Fibroblast of villous mesenchyme (primary cell): ENCODE measurements at regions not wholly inside any gene's neighbourhood (a gene's known extent, or its start where the extent isn't known, plus 50 kb on each side); places are given as distances from the start of the nearest gene placed in this dataset.
A peak's percentile ranks its signal among the peaks of the same experiment; 100 is the strongest.

Experiments used
- DNase-seq: peaks from one replicate; pipeline ENCODE4 v3.0.0-alpha.2; 2010; ENCODE audit warnings: low read depth
- H3K4me3 ChIP-seq: 2 replicates; pipeline ENCODE4 v1.5.1; 2011; ENCODE audit warnings: low read depth, mild to moderate bottlenecking, low read length
- CTCF ChIP-seq: IDR thresholded peaks from 2 replicates; pipeline ENCODE4 v1.5.1; 2012; ENCODE audit warnings: low read depth, mild to moderate bottlenecking, low read length; ENCODE audit not compliant: insufficient read depth

GRCh38 chr1:60213253-60213652 lies 139.7 kb upstream of the C1orf87 start:
- H3K4me3 ChIP-seq, result no peak overlapping the region
- no peak for TF ChIP-seq CTCF
- DNase-seq, result no peak

DNA sequence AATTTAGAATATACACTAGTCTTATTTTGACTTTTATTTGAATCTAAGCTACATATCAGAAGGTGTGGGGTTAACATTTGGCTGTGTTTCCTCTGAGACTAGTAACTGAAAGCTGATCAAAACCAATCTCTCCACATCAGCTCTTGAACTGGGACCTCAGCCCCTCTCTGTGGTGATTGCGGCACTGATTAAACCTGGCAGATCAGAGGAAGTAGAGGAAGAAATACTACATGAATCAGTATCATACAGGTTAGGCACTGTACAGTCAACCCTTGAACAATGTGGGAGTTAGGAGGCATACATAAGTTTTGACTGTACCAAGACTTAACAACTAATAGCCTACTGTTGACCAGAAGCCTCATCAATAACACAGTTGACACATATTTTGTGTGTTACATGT lies 122.5 kb upstream of the C1orf87 start:
- DNase-seq, result no peak
- no peak overlapping the region for H3K4me3 ChIP-seq
- no peak for TF ChIP-seq CTCF

- no peak for TF ChIP-seq CTCF
- H3K4me3 ChIP-seq, result no peak overlapping the region
- DNase-seq, result no peak
Observed at GRCh38 chr1:60185684-60186083, 112.1 kb upstream of the C1orf87 start.

DNA sequence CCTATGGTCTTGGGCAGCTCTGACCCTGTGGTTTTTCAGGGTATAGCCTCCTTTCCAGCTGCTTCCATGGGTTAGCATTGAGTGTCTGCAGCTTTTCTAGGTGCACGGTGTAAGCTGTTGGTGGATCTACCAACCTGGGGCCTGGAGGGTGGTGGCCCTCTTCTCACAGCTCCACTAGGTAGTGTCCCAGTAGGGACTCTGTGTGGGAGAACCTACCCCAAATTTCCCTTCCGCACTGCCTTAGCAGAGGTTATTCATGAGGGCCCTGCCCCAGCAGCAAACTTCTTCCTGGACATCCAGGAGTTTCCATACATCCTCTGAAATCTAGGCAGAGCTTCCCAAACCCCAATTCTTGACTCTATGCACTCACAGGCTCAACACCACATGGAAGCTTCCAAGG lies 111.0 kb upstream of the C1orf87 start:
- H3K4me3 ChIP-seq, result no peak overlapping the region
- no peak for TF ChIP-seq CTCF
- DNase-seq, result no peak

DNA sequence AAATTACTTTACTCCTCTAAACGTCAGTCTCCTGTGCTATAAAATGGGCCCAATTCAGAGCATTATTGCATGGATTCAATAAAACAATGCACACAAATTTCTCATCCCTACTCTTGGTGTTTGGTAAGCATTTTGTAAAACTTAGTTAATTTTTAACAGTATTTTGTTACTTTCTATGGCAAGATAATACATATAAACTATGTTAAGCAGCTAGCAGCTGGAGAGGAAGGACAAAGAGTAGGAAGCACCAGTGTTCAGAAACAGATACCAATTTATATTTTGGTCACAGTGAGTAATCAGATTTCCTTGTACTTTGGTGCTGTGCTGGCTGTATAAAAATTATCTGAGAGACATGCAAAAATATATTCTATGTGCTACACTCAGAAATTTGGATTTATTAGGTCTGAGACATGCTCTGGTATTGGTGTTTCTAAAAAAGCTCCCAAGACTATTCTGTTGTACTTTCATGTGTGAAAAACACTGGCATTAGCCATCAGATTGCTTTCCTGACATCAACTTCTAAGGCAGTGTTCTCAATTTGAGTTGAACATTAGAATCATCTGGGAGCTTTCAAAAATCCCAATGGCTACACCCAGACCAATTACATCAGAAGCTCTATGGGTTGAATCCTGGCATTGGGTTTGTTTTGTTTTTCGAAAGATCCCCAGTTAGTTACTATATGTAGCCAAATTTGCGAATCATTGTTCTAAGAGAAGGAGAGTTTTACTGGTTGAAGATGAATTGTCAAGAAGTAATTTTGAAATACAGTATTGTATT lies 100.3 kb upstream of the C1orf87 start:
- TF ChIP-seq CTCF, result no peak
- H3K4me3 ChIP-seq, result no peak overlapping the region
- DNase-seq, result no peak

DNA sequence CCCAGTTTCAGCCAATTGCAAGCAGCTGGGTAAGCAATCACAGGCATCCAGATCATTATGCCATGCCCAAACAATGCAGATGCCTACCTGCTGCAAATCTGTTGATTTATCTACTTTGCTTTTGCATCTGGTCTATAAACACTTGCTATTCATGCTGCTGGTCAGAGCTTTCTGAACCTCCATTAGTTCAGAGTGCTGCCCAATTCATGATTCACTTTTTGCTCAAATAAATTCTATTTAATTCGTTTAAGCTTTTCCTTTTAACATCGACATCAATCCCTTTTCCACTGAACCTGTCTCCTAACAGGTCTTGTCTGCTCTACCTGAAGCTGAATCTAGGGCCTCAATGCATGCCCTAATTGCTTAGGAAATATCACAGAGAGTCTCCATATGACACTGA lies 99.4 kb upstream of the C1orf87 start:
- H3K4me3 ChIP-seq, result no peak overlapping the region
- DNase-seq, result no peak
- TF ChIP-seq CTCF, result no peak

GRCh38 chr1:60171801-60172200 lies 98.2 kb upstream of the C1orf87 start:
- TF ChIP-seq CTCF, result no peak
- peak; percentile 24 for DNase-seq
- no peak overlapping the region for H3K4me3 ChIP-seq
